ENCODE measurements at regions not wholly inside any gene's neighbourhood (a gene's known extent, or its start where the extent isn't known, plus 50 kb on each side); places are given as distances from the start of the nearest gene placed in this dataset.

- Histone ChIP-seq H3K79me2 (ENCODE audit: insufficient read depth, low read length) (no peaks in the 10 kb centered on the region), H3K9me3 (ENCODE audit: insufficient read depth, low read depth, low read length) (no peaks in the 10 kb centered on the region), H3K4me3 (ENCODE audit: low read length, poor library complexity, severe bottlenecking) (no peak overlapping the region), H3K36me3 (ENCODE audit: insufficient read depth, low read length) (no peaks in the 10 kb centered on the region), H4K20me1 (ENCODE audit: insufficient read depth, low read length, poor library complexity, severe bottlenecking) (no peaks in the 10 kb centered on the region), H3K9me2 (replicated peaks; ENCODE audit: low read depth, low read length) (no peaks in the 10 kb centered on the region), H2AFZ (ENCODE audit: low read length) (no peak overlapping the region), H3K27me3 (ENCODE audit: insufficient read depth, low read length, poor library complexity, severe bottlenecking) (no peaks in the 10 kb centered on the region), H3K9ac (ENCODE audit: low read depth, low read length, poor library complexity, severe bottlenecking) (no peak overlapping the region), H3K4me1 (ENCODE audit: insufficient read depth, low read length, poor library complexity, severe bottlenecking) (no peaks in the 10 kb centered on the region), H3F3A (ENCODE audit: low read depth) (no peaks in the 10 kb centered on the region), H3K4me2 (ENCODE audit: low read depth, low read length, poor library complexity, severe bottlenecking) (no peak overlapping the region)
- TF ChIP-seq CTCF (conservative IDR thresholded peaks at IDR 0.05; ENCODE audit: low read length) (no peak), EZH2phosphoT487 (IDR thresholded peaks at IDR 0.05; ENCODE audit: borderline replicate concordance) (no peak)
Observed at GRCh38 chr5:39604491-39604890, 179.7 kb upstream of the DAB2 start.

GRCh38 chr5:39599721-39600431 lies 175.1 kb upstream of the DAB2 start:
- Histone ChIP-seq H3K79me2 (ENCODE audit: insufficient read depth, low read length) (no peaks in the 10 kb centered on the region), H3K4me2 (ENCODE audit: low read depth, low read length, poor library complexity, severe bottlenecking) (no peak overlapping the region), H3F3A (ENCODE audit: low read depth) (no peaks in the 10 kb centered on the region), H3K9ac (ENCODE audit: low read depth, low read length, poor library complexity, severe bottlenecking) (no peak overlapping the region), H3K9me2 (replicated peaks; ENCODE audit: low read depth, low read length) (no peaks in the 10 kb centered on the region), H4K20me1 (ENCODE audit: insufficient read depth, low read length, poor library complexity, severe bottlenecking) (no peaks in the 10 kb centered on the region), H3K27me3 (ENCODE audit: insufficient read depth, low read length, poor library complexity, severe bottlenecking) (no peaks in the 10 kb centered on the region), H3K4me1 (ENCODE audit: insufficient read depth, low read length, poor library complexity, severe bottlenecking) (no peaks in the 10 kb centered on the region), H3K36me3 (ENCODE audit: insufficient read depth, low read length) (no peaks in the 10 kb centered on the region), H3K9me3 (ENCODE audit: insufficient read depth, low read depth, low read length) (no peaks in the 10 kb centered on the region), H3K4me3 (ENCODE audit: low read length, poor library complexity, severe bottlenecking) (no peak overlapping the region), H2AFZ (ENCODE audit: low read length) (0 out of 2 replicates have a peak overlapping the region, but pooled peaks have one; percentile 37)
- TF ChIP-seq EZH2phosphoT487 (IDR thresholded peaks at IDR 0.05; ENCODE audit: borderline replicate concordance) (no peak), CTCF (conservative IDR thresholded peaks at IDR 0.05; ENCODE audit: low read length) (peak; percentile 73)

GRCh38 chr5:39598661-39599248 lies 174.0 kb upstream of the DAB2 start:
- Histone ChIP-seq H3K9me3 (ENCODE audit: insufficient read depth, low read depth, low read length) (no peaks in the 10 kb centered on the region), H3K4me1 (ENCODE audit: insufficient read depth, low read length, poor library complexity, severe bottlenecking) (no peaks in the 10 kb centered on the region), H3K9me2 (replicated peaks; ENCODE audit: low read depth, low read length) (no peaks in the 10 kb centered on the region), H3K79me2 (ENCODE audit: insufficient read depth, low read length) (no peaks in the 10 kb centered on the region), H3K4me3 (ENCODE audit: low read length, poor library complexity, severe bottlenecking) (no peak overlapping the region), H3K9ac (ENCODE audit: low read depth, low read length, poor library complexity, severe bottlenecking) (no peak overlapping the region), H3K27me3 (ENCODE audit: insufficient read depth, low read length, poor library complexity, severe bottlenecking) (no peaks in the 10 kb centered on the region), H4K20me1 (ENCODE audit: insufficient read depth, low read length, poor library complexity, severe bottlenecking) (no peaks in the 10 kb centered on the region), H2AFZ (ENCODE audit: low read length) (0 out of 2 replicates have a peak overlapping the region, but pooled peaks have one; percentile 42), H3F3A (ENCODE audit: low read depth) (no peaks in the 10 kb centered on the region), H3K36me3 (ENCODE audit: insufficient read depth, low read length) (no peaks in the 10 kb centered on the region), H3K4me2 (ENCODE audit: low read depth, low read length, poor library complexity, severe bottlenecking) (no peak overlapping the region)
- TF ChIP-seq CTCF (conservative IDR thresholded peaks at IDR 0.05; ENCODE audit: low read length) (no peak), EZH2phosphoT487 (IDR thresholded peaks at IDR 0.05; ENCODE audit: borderline replicate concordance) (no peak)

Data from Loucy (cell line).